ENCODE measurements at regions not wholly inside any gene's neighbourhood (a gene's known extent, or its start where the extent isn't known, plus 50 kb on each side); places are given as distances from the start of the nearest gene placed in this dataset.
A peak's percentile ranks its signal among the peaks of the same experiment; 100 is the strongest.
"Not testable (repeated sequence)": the region's sequence is repeated elsewhere in the genome, so short reads cannot be mapped to it uniquely, and the experiment has no call there.

DNA sequence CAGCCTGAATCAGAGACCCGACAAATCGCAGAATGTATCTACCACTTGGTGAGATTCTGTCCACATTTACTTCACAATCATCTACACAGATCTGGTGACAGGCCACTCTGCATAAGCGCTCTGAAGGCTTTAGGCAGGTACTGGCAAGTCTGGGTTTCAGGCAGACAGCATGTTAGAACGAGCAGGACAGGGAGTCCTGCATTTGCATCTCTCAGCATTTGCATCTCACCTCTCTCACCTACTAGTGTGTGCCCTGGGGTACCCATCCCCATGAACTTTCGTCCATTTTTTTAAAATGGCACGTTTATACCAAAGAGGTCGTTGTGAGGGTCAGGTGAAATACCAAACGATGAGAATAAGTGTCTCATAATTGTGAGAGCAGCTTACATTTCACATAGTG, 108.2 kb downstream of the SPATA31A1 start:
- not testable (repeated sequence) for H3K36me3 ChIP-seq (ENCODE audit: control insufficient read depth, insufficient read depth, low read length); H3K27ac ChIP-seq (ENCODE audit: low read length); H3K27me3 ChIP-seq (ENCODE audit: control insufficient read depth, insufficient read depth, low read length); DNase-seq; H3K9me3 ChIP-seq (replicated peaks; ENCODE audit: control insufficient read depth, low read depth, low read length); H3K4me1 ChIP-seq (ENCODE audit: control insufficient read depth, insufficient read depth, low read length)
- WGBS (ENCODE audit: insufficient coverage) = no CpG with 5 or more reads among the region's 8 CpGs
- H3K4me3 ChIP-seq (ENCODE audit: low read length) = peak overlapping the region; percentile 44

DNA sequence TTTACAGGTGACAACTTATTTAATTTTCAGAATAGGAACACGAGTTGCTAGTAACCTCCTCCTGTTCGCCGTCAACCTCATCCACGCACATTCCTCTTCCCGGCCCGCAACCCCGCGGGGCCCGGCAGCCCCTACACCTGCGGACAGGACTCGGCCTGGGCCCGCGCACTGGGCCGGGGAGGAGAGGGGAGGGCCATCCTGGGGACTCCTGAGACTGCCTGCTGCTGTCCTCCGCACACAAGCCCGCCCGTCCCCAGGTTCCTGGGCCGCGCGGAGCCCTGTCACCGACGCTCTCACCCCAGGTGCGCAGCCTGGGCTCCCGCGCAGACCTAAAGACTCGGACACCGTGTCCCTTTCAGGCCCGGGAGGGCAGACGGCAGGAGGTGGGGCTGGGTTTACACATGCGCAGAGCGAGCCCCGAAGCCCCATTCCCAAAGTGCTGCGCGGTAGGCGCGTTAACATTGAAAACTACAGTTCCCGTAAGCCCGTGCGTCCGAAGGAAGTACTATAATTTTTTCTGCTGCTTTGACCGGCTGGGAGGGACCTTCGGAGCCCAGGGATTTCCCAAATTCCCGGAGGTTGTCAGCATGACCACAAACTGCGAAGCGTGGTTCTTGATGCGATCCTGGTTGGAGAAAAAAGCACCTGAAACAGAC, 108.8 kb downstream of the SPATA31A1 start:
- under 1% methylated on average over 19 of the region's 46 CpGs for WGBS (ENCODE audit: insufficient coverage)
- H3K36me3 ChIP-seq (ENCODE audit: control insufficient read depth, insufficient read depth, low read length); H3K27ac ChIP-seq (ENCODE audit: low read length); H3K4me1 ChIP-seq (ENCODE audit: control insufficient read depth, insufficient read depth, low read length); H3K27me3 ChIP-seq (ENCODE audit: control insufficient read depth, insufficient read depth, low read length); H3K9me3 ChIP-seq (replicated peaks; ENCODE audit: control insufficient read depth, low read depth, low read length): not testable (repeated sequence)
- peak; percentile 95 for DNase-seq
- peak overlapping the region; percentile 44 for H3K4me3 ChIP-seq (ENCODE audit: low read length)

DNA sequence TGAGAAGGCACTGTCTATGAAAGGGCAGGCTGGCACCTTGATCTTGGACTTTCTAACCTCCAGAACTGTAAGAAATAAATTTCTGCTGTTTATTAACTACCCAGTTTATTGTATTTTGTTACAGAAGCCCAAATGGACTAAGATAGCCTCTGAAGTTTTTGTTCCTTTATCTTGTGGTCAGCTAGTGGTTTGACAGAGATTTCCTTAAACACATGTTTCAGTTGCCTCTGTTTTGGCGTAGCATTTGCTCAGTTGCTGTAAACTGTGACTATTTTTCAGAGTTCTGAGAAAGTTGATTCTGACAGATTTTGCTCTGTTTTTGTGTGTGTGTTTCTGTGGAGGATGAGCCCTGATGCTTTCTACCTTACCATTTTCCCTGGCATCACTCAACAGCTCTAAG, 119.0 kb downstream of the SPATA31A1 start:
- not testable (repeated sequence) for DNase-seq; H3K9me3 ChIP-seq (replicated peaks; ENCODE audit: control insufficient read depth, low read depth, low read length); H3K4me3 ChIP-seq (ENCODE audit: low read length); H3K36me3 ChIP-seq (ENCODE audit: control insufficient read depth, insufficient read depth, low read length); H3K4me1 ChIP-seq (ENCODE audit: control insufficient read depth, insufficient read depth, low read length); H3K27me3 ChIP-seq (ENCODE audit: control insufficient read depth, insufficient read depth, low read length); H3K27ac ChIP-seq (ENCODE audit: low read length)
- no CpG with 5 or more reads among the region's 1 CpG for WGBS (ENCODE audit: insufficient coverage)

DNA sequence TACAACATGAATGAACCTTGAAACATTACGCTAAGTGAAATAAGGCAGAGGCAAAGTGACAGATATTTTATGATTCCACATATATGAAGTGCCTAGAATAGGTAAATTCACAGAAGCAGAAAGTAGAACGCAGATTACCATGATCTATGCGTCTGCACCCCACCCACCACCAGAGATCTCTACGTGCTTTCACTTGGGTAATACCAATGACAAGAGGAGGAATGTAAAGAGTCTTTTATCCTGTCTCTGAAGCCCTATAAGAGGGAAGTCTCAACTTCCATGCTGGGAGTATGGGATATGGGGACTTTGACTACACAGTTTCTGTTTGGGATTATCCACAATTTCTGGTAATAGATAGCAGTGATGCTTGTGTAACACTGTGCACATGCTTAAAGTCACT, 127.6 kb downstream of the SPATA31A1 start:
- H3K36me3 ChIP-seq (ENCODE audit: control insufficient read depth, insufficient read depth, low read length); H3K27me3 ChIP-seq (ENCODE audit: control insufficient read depth, insufficient read depth, low read length); H3K27ac ChIP-seq (ENCODE audit: low read length); H3K9me3 ChIP-seq (replicated peaks; ENCODE audit: control insufficient read depth, low read depth, low read length); H3K4me3 ChIP-seq (ENCODE audit: low read length); DNase-seq; H3K4me1 ChIP-seq (ENCODE audit: control insufficient read depth, insufficient read depth, low read length): not testable (repeated sequence)
- no CpG with 5 or more reads among the region's 4 CpGs for WGBS (ENCODE audit: insufficient coverage)

DNA sequence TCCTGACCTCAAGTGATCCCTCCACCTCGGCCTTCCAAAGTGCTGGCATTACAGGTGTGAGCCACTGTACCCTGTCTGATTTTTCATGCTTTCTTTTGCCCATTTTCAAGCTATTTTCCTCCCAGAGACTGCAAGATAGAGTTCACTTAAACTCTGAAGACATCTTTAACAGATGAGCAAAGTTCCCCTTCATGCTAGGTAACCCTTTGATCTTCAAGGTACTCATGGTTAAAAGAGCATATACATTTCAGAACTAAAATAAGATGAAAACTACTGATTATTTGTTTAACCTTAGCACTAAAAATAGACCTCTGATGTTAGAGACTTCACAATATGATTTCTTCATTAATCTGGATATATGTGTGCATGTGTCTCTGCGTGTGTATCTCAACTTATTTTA, 128.4 kb downstream of the SPATA31A1 start:
- H3K4me1 ChIP-seq (ENCODE audit: control insufficient read depth, insufficient read depth, low read length); DNase-seq; H3K27me3 ChIP-seq (ENCODE audit: control insufficient read depth, insufficient read depth, low read length); H3K4me3 ChIP-seq (ENCODE audit: low read length); H3K27ac ChIP-seq (ENCODE audit: low read length); H3K36me3 ChIP-seq (ENCODE audit: control insufficient read depth, insufficient read depth, low read length); H3K9me3 ChIP-seq (replicated peaks; ENCODE audit: control insufficient read depth, low read depth, low read length): not testable (repeated sequence)
- no CpG with 5 or more reads among the region's 2 CpGs for WGBS (ENCODE audit: insufficient coverage)

DNA sequence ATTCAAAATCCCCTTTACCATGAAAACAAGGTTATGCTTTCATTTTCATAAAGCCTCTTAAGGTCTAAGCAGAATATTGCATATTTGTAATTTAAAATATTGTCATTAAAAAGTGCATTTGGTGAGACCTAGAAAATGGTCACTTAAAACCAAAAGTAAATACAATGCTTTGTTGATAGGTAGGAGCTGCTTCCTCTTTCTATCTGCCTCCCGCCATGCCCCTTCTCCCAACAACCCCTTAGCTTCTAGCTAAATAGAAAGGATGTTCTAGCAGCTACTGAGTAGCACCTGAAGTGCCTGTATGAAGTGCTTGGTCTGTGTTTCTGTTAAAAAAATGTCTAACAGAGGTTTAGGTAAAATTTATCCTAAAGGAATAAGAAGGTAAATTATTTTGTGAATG, 128.8 kb downstream of the SPATA31A1 start:
- H3K36me3 ChIP-seq (ENCODE audit: control insufficient read depth, insufficient read depth, low read length); H3K27ac ChIP-seq (ENCODE audit: low read length); H3K4me1 ChIP-seq (ENCODE audit: control insufficient read depth, insufficient read depth, low read length); H3K27me3 ChIP-seq (ENCODE audit: control insufficient read depth, insufficient read depth, low read length); DNase-seq; H3K4me3 ChIP-seq (ENCODE audit: low read length); H3K9me3 ChIP-seq (replicated peaks; ENCODE audit: control insufficient read depth, low read depth, low read length): not testable (repeated sequence)
- WGBS (ENCODE audit: insufficient coverage) = no CpG with 5 or more reads among the region's 1 CpG

DNA sequence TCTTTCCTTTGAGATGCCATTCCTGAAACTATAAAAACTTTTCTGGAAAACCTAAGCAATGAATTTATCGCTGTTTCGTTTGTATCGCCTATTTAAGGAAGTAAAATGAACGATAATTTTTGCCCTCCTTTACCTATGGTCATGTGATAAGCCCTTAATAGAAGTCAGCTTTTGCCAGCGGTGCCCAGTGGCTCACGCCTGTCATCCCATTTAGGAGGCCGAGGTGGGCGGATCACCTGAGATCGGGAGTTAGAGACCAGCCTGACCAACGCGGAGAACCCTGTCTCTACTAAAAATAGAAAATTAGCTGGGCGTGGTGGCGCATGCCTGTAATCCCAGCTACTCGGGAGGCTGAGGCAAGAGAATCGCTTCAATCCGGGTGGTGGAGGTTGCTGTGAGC, 132.0 kb downstream of the SPATA31A1 start:
- not testable (repeated sequence) for H3K27me3 ChIP-seq (ENCODE audit: control insufficient read depth, insufficient read depth, low read length); H3K9me3 ChIP-seq (replicated peaks; ENCODE audit: control insufficient read depth, low read depth, low read length); H3K36me3 ChIP-seq (ENCODE audit: control insufficient read depth, insufficient read depth, low read length); H3K27ac ChIP-seq (ENCODE audit: low read length); DNase-seq; H3K4me1 ChIP-seq (ENCODE audit: control insufficient read depth, insufficient read depth, low read length); H3K4me3 ChIP-seq (ENCODE audit: low read length)
- no CpG with 5 or more reads among the region's 16 CpGs for WGBS (ENCODE audit: insufficient coverage)

DNA sequence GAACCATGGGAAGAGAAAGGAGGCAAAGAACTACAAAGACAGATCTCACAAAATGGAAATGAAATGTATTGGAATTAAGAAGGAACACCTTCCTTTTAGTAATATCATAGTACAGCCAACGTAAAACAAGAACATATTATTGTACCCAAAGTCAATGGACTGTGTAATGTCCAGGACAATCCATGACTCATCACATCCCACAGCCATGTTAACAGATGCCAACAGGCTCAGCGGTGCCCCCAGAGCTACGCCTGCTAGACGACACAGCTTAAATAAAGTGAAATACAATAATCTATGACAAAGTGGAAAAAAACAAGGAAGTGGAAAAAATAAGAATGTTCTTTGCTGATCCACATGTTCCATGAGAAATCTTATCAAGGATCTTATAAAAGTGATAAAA, 140.8 kb downstream of the SPATA31A1 start:
- not testable (repeated sequence) for H3K9me3 ChIP-seq (replicated peaks; ENCODE audit: control insufficient read depth, low read depth, low read length); H3K4me1 ChIP-seq (ENCODE audit: control insufficient read depth, insufficient read depth, low read length); H3K36me3 ChIP-seq (ENCODE audit: control insufficient read depth, insufficient read depth, low read length); DNase-seq; H3K27me3 ChIP-seq (ENCODE audit: control insufficient read depth, insufficient read depth, low read length); H3K4me3 ChIP-seq (ENCODE audit: low read length); H3K27ac ChIP-seq (ENCODE audit: low read length)
- WGBS (ENCODE audit: insufficient coverage) = no CpG with 5 or more reads among the region's 4 CpGs

DNA sequence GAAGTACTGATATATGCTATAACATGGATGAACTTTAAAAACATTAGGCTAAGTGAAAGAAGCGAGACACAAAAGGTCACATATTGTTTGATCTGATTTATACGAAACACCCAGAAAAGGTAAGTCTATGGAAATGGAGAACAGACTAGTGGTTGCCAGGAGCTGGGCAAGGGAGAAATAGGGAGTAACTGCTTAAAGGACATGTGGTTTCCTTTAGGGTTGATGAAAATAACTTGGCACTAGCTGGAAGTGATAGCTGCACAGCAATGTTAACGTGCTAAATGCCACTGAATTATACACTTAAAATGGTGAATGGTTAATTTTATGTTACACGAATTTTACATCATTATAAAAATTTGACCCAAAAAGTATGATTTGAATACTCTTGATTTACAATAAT, 147.7 kb downstream of the SPATA31A1 start:
- not testable (repeated sequence) for DNase-seq; H3K36me3 ChIP-seq (ENCODE audit: control insufficient read depth, insufficient read depth, low read length); H3K4me3 ChIP-seq (ENCODE audit: low read length); H3K9me3 ChIP-seq (replicated peaks; ENCODE audit: control insufficient read depth, low read depth, low read length); H3K27ac ChIP-seq (ENCODE audit: low read length); H3K27me3 ChIP-seq (ENCODE audit: control insufficient read depth, insufficient read depth, low read length); H3K4me1 ChIP-seq (ENCODE audit: control insufficient read depth, insufficient read depth, low read length)
- no CpG with 5 or more reads among the region's 4 CpGs for WGBS (ENCODE audit: insufficient coverage)

DNA sequence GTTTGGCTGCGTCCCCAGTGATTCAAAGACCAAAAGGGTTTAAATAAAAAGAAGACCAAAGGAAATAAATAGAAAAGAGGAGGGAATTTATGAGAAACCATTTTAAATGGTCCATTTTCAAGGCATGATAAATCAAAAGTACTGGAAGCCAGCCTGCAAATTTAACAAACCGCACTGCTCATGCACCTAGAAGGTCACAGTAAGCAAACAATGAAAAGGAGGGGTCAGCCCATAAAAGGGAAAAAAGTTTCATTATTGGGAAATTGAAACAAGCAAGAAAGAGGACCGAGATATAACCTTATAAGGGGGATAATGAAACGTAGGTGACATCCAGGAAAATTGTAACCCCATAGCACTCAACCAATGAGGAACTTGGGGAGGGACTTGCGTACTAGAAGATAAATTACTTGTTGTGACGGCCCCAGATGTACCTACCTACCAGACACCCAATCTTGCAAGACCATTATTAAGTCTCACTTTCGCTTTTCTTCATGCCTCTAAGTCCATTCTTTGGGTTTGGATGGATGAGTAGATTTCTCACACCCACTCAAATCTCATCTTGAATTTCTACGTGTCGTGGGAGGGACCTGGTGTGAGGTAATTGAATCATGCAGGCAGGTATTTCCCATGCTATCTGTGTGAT, 172.0 kb downstream of the SPATA31A1 start:
- no CpG with 5 or more reads among the region's 9 CpGs for WGBS (ENCODE audit: insufficient coverage)

DNA sequence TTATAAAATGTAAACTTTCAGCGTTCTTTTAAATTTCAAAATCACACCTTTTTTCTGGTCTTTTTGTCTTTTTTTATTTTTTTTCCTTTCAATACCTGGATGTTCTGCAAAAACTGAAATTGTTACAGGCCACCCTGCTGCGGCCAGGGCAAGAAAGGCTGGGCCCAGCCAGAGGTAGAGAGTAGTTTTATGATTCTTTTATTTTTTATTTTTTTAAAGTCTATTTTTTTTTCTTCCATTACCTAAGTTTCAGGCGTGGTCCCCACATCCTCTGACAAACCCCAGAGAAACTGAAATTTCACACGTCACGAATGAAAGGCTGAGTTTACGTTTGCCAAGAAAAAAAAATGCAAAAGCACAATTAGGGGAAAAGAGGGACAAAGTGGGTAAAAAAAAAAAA, 177.1 kb downstream of the SPATA31A1 start:
- not testable (repeated sequence) for H3K4me3 ChIP-seq (ENCODE audit: low read length); DNase-seq; H3K36me3 ChIP-seq (ENCODE audit: control insufficient read depth, insufficient read depth, low read length); H3K27ac ChIP-seq (ENCODE audit: low read length); H3K9me3 ChIP-seq (replicated peaks; ENCODE audit: control insufficient read depth, low read depth, low read length); H3K27me3 ChIP-seq (ENCODE audit: control insufficient read depth, insufficient read depth, low read length); H3K4me1 ChIP-seq (ENCODE audit: control insufficient read depth, insufficient read depth, low read length)
- no CpG with 5 or more reads among the region's 6 CpGs for WGBS (ENCODE audit: insufficient coverage)

More for the DNA sequence above, 172.0 kb downstream of the SPATA31A1 start:
- not testable (repeated sequence) for H3K4me3 ChIP-seq (ENCODE audit: low read length); H3K27ac ChIP-seq (ENCODE audit: low read length); H3K9me3 ChIP-seq (replicated peaks; ENCODE audit: control insufficient read depth, low read depth, low read length); DNase-seq; H3K27me3 ChIP-seq (ENCODE audit: control insufficient read depth, insufficient read depth, low read length); H3K36me3 ChIP-seq (ENCODE audit: control insufficient read depth, insufficient read depth, low read length); H3K4me1 ChIP-seq (ENCODE audit: control insufficient read depth, insufficient read depth, low read length)
